ENCODE measurements at regions not wholly inside any gene's neighbourhood (a gene's known extent, or its start where the extent isn't known, plus 50 kb on each side); places are given as distances from the start of the nearest gene placed in this dataset.

DNA sequence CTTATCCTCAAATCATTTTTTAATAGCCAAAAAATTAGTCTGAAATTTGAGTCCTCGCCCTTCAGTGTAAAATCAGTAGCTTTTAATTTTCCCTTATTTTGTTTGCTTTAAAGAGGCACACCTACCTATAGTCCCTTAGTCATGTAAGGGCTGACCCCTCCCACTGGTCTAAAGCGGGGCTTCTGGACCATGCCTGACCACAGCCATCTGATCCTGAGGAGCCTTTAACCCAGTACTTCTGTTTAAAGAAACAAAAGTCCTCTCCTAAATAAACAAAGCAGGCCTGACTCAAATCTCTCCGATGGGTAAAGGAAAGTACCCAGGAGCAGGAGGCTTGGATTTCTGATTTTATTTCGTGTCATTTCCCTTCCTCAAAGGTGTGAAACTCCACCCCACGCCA is 92.0 kb upstream of the CCL2 start:
- DNase-seq (ENCODE audit: low read depth), result no peak
- no peak overlapping the region for H3K4me3 ChIP-seq (ENCODE audit: low read depth, low read length)
- TF ChIP-seq, protein P1, sequence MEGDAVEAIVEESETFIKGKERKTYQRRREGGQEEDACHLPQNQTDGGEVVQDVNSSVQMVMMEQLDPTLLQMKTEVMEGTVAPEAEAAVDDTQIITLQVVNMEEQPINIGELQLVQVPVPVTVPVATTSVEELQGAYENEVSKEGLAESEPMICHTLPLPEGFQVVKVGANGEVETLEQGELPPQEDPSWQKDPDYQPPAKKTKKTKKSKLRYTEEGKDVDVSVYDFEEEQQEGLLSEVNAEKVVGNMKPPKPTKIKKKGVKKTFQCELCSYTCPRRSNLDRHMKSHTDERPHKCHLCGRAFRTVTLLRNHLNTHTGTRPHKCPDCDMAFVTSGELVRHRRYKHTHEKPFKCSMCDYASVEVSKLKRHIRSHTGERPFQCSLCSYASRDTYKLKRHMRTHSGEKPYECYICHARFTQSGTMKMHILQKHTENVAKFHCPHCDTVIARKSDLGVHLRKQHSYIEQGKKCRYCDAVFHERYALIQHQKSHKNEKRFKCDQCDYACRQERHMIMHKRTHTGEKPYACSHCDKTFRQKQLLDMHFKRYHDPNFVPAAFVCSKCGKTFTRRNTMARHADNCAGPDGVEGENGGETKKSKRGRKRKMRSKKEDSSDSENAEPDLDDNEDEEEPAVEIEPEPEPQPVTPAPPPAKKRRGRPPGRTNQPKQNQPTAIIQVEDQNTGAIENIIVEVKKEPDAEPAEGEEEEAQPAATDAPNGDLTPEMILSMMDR (conservative IDR thresholded peaks at IDR 0.05; ENCODE audit: low read depth, low read length), result no peak

DNA sequence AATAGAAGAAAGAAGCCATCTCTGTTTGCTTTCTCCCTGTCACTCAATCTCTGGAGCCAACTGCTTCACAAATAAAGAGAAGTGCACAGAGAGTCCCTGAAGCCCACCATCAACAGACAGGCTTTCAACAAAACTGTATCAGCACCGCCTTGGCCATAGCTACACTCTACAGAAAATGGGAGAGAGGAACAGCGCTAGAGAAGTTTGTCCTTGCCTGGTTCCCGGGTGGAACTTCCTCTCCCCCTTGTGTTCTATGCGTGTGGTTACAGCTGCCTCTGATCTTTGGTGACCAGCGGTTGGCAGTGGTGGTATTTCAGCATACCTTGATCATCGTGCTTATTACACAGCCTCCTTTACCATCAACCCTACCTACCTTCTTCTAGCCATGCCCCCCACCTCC is 91.4 kb upstream of the CCL2 start:
- H3K4me3 ChIP-seq (ENCODE audit: low read depth, low read length), result no peak overlapping the region
- TF ChIP-seq, protein P1 (conservative IDR thresholded peaks at IDR 0.05; ENCODE audit: low read depth, low read length), result peak; percentile 61
- DNase-seq (ENCODE audit: low read depth), result no peak

DNA sequence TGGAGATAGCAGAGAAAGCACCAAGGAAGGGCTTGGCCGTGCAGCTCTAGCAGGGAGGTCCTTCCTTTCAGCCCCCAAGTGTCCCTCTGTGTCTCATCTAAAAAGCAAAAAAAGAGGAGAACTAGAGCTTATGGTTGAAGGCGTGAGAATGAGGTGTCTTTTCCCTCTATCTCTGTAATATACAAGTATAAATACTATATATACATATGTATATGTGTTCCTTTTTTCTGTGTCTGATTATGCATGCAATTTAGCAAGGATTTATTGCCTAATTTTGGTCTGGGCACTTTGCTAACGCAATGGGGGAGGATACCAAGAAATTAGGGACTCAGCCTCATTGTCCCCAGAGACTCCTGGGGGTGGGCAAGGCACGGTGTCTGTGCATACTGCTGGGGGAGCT is 90.2 kb upstream of the CCL2 start:
- TF ChIP-seq, protein P1 (conservative IDR thresholded peaks at IDR 0.05; ENCODE audit: low read depth, low read length), result no peak
- DNase-seq (ENCODE audit: low read depth), result no peak
- H3K4me3 ChIP-seq (ENCODE audit: low read depth, low read length), result no peak overlapping the region

DNA sequence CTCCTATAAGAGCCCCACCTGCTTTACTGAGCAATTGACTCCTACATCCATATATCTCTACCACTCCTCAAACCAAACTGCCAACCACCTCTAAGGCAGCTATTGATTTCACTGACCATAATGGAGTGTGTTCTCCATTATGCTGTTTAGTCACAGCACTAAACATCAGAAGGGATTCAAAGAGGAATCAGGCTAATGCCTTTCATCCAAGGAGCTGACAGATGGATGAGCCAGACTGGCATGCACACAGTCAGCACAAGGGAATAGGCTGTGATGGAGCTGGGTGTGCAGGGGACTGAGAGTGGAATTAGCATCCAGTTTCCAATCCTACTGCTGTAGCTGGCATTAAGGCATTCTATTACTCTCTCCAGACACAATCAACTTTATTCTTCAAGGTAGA is 88.7 kb upstream of the CCL2 start:
- DNase-seq (ENCODE audit: low read depth), result no peak
- TF ChIP-seq, protein P1 (conservative IDR thresholded peaks at IDR 0.05; ENCODE audit: low read depth, low read length), result no peak
- H3K4me3 ChIP-seq (ENCODE audit: low read depth, low read length), result no peak overlapping the region

DNA sequence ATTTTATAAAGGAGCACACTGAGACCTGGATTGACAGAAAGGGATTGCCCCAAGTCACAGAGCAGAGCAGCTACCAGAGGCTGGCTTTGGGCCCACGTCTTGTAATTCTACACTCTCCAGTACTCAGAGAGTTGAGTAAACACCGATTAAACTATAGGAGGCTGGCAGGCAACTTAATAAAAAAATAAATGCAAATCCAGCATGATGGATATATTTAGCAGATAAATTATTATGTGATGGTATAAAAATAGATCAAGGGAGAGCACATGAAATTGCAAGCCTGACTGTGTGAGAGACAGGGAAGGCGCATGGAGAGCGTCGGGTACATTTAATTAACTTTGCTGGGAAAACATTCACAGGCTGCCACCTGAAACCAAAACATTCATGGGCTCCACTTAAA is 87.7 kb upstream of the CCL2 start:
- no peak overlapping the region for H3K4me3 ChIP-seq (ENCODE audit: low read depth, low read length)
- no peak for DNase-seq (ENCODE audit: low read depth)
- TF ChIP-seq, protein P1 (conservative IDR thresholded peaks at IDR 0.05; ENCODE audit: low read depth, low read length), result no peak

DNA sequence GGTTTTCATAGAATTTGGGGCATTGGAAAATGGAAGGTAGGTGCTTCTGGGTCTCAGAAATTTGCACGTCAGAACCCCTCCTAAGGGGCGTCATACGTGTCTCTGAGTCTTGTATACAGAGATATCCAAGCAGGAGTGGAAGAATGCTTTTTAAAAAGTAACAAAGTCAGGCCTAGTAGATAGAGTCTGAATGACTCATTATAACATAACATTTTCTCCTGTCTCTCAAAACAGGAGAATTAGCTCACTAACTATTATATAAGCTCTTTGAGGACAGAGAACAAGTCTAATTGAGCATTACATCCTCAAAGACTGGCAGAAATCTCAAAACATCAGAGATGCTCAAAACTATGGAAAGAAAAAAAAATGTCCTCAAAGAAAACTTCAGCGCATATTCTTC is 86.1 kb upstream of the CCL2 start:
- TF ChIP-seq, protein P1 (conservative IDR thresholded peaks at IDR 0.05; ENCODE audit: low read depth, low read length), result no peak
- no peak overlapping the region for H3K4me3 ChIP-seq (ENCODE audit: low read depth, low read length)

DNA sequence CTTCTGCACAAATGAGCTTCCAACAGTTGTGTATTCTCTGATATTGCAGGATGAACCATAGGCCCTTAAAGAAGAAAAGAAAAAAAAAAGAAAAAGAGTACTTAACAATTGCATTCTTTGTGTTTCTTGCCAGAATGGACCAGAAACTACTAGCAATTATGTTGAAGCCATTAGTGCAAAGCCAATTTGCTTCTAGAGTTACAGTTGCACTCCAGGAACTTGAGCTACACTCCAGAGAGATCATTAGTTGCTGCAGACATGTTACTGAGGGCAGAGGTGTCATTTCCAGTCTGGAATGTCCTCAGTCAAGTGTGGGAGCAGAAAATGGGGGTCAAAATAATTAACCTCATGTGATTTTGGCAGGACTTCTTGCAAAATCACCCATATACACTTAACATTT is 85.6 kb upstream of the CCL2 start:
- DNase-seq (ENCODE audit: low read depth), result no peak
- H3K4me3 ChIP-seq (ENCODE audit: low read depth, low read length), result no peak overlapping the region

More for the DNA sequence above, 86.1 kb upstream of the CCL2 start:
- DNase-seq (ENCODE audit: low read depth), result no peak

More for the DNA sequence above, 85.6 kb upstream of the CCL2 start:
- TF ChIP-seq, protein P1 (conservative IDR thresholded peaks at IDR 0.05; ENCODE audit: low read depth, low read length), result no peak
